GM12891 (cell line): ENCODE measurements at regions not wholly inside any gene's neighbourhood (a gene's known extent, or its start where the extent isn't known, plus 50 kb on each side); places are given as distances from the start of the nearest gene placed in this dataset.

Experiments used
- POLR2A ChIP-seq: IDR thresholded peaks from 2 replicates; pipeline ENCODE4 v1.6.1; 2011; ENCODE audit warnings: low read depth, low read length, control low read depth
- POLR2AphosphoS5 ChIP-seq: IDR thresholded peaks from 2 replicates; pipeline ENCODE4 v1.6.1; 2011; ENCODE audit warnings: low read depth, low read length, control low read depth
- SPI1 ChIP-seq: IDR thresholded peaks from 2 replicates; pipeline ENCODE4 v1.6.1; 2011; ENCODE audit warnings: low read depth, low read length, control low read depth
- TAF1 ChIP-seq: IDR thresholded peaks from 2 replicates; pipeline ENCODE4 v1.6.1; 2011; ENCODE audit warnings: low read depth, low read length, control low read depth

GRCh38 chr12:103020839-103021238, 63.4 kb downstream of the ASCL1 start:
- TF ChIP-seq POLR2AphosphoS5 (no peak), POLR2A (no peak), SPI1 (no peak), TAF1 (no peak)
